Stimulated activated CD4-positive, alpha-beta T cell treated with anti-CD3 and anti-CD28 coated beads, Interleukin-1b, Interleukin-23, amount 100 ng/mL, for 24 hours (primary cell): ENCODE measurements at regions not wholly inside any gene's neighbourhood (a gene's known extent, or its start where the extent isn't known, plus 50 kb on each side); places are given as distances from the start of the nearest gene placed in this dataset.
"Not testable (repeated sequence)": the region's sequence is repeated elsewhere in the genome, so short reads cannot be mapped to it uniquely, and the experiment has no call there.

Experiments used
- DNase-seq, 4 experiments: peaks; one replicate each; pipeline ENCODE4 v3.0.0-alpha.2; 2020; ENCODE audit warnings: low read depth in 4 of 4, low spot score in 1 of 4

DNA sequence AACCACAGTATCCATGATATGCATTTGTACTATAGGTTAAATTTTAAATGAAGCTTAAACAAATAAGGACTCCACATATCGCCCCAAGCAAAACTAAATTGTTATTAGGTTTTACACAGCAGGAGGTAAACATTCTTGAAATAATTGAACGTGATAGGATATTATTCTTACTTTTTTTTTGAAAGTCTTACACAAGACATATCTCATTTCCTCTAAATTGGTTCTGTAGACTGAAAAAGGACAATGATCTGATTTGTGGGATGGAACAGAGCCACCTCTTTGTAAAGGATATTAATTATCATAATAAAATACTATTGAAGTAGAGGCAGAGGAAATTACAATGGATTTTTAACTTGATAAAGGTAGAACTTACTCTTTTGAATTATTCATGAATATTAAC, 155.1 kb upstream of the SEMA3D start:
- DNase-seq, result no peak

DNA sequence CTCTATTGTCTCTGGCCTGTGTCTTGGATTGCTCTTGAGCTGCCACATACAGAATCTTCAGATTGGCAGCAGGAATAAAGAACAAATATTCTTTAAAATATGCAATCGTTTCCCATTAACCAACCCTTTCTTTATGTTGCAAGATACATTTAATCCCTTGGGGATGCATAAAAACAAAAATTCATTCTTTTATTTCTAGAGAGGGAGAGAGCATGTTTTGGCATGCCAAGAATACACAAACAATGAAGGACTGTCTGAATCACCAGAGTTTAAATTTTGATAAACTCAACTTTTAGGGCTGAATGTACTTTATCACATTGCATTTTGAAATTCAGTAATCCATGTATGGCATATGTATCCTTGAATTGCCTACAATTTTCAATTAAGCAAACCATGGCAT, 154.3 kb upstream of the SEMA3D start:
- DNase-seq, result no peak

DNA sequence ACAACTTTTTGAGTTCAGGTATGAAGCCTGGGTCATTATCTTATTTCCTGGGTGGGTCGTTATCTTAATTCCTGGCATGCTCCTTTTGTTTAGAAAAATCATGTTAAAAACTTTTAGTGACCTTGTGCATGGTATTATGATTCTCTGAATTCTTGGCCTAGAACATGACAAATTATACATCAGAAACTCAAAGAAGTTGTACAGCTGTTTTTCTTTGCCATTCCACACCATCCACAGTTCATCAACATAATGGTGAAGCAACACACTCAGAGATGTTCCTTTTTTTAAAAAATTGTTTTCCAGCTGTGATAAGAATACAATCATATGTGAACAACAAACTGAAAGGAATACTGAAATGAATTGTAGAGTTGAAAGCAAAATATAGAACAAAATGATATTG, 149.2 kb upstream of the SEMA3D start:
- DNase-seq, result no peak

DNA sequence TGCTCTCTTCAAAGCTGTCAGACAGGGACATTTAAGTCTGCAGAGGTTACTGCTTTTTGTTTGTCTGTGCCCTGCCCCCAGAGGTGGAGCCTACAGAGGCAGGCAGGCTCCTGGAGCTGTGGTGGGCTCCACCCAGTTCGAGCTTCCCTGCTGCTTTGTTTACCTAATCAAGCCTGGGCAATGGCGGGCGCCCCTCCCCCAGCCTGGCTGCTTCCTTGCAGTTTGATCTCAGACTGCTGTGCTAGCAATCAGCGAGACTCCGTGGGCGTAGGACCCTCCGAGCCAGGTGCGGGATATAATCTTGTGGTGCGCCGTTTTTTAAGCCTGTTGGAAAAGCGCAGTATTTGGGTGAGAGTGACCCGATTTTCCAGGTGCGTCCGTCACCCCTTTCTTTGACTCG, 148.3 kb upstream of the SEMA3D start:
- DNase-seq, result not testable (repeated sequence)

DNA sequence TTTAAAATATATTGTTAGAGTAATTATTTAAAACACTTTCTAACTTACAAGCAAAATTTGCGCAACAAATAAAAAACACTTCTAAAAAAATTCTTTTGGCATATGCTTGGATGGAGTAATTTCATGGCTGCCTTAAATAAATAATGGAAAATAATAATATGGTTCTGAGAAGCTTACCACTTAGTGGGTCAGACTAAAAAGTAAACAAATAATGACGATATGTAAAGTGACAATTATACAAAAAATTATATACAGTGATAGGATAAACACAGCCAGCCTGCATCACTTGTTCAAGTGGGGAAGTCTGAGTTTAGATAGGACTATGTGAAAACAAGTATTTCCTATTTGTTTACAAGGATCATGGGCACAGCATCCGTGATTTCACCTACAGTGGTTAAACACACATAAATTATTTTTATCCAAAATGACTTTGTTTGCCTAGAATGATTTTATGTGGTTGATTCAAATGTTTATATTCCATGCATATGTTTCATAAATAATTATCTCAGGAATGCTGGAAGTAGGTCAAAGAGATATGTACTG, 141.7 kb upstream of the SEMA3D start:
- no peak for DNase-seq

DNA sequence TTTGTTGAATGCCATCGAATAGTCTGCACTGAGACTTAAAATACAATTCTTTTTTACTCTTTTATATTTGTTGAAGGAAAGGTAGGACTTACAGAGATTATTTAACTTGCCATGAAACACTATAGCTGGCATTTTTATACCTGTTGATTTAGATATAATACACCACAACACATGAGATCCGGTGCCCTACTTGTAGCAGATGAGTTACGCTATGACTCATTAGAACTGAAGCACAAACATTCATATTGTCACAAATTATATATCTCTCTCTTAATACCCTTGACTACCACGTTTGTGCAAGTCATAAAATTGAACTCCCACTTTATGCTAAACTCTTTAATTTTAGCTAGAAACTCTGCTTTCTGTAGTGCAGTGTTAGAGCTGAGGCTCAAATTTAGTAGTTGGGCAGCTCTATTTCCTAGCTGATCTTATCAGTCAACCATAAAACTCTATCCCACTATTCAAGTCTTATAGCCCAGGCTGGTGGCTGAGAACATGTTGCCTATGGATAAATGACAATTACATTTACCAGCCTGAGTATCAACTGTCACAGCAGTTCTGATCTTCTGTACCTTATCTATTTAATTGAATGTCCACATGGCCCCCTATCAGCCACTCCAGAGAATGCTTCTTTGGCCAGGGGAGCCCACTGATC, 137.4 kb upstream of the SEMA3D start:
- no peak for DNase-seq

DNA sequence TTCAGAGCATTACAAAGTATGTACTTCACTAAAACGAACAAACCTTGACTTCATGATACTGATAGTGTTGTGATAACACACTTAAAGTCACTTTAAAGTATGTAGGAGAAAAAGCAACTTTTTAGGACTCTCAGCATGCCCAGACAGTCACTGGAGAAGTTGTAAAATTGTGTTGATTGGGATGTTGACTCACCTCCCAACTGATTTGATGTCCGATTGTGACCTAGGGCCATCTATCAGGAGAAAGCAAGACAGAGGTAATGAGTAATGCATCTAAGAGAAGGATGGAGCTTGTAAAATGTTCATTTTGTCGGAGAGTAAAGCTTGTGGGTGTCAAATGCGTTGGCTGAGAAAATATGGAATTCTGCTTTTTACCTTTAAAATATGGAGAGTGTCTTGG, 135.4 kb upstream of the SEMA3D start:
- DNase-seq, result no peak

DNA sequence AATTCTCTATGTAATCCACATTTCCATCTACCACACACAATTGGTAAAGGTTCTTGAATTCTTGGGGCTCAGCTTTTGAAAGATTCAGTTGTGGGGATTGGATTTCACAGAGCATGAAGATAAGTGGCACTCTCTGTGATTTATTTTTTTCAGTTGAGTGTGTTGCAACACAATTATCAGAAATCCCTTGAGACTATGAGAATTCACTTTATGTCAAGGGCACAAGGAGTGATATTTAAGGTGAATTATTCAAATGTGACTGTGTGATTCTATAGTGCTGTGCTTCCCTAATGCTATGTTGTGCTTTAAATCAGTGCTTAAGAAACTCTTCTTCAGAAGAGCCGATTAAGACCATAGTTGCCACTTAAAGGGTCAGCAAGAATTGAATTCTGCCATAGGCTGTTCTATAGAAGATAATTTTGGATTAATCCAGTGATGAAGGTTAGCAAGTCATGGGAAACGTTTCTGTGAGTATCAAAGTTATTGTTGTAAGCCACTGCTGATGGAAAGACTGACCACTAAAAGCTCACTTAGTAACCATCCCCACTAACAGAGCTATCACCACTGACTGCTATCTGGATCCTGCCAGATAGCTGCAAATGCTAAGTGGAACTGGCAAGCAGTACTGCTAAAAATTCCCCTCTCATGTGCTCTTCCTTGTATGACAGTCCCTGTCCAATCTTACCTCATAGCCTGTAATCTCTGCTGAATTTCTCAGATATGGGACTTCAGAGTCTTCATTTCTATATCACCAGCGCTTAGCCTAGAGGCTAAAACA, 134.0 kb upstream of the SEMA3D start:
- DNase-seq, result no peak

DNA sequence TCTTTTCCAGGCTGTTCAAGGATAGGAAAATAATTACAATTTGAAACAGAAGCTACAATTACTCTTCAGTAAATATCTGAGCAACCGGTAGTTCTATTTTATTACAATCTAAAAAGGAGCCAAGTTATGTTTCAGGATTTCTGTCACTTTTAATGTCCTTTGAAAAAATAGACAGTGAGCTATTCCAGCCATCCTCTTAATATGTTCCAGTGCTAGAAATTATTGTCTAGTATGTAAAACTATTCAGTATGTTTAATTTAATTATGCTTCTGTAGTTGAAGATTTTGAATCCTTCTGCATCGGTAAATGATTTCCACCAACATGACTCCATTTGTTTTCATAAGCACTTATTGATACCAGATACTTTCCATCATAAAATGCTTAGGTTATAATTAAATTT, 129.6 kb upstream of the SEMA3D start:
- no peak for DNase-seq

DNA sequence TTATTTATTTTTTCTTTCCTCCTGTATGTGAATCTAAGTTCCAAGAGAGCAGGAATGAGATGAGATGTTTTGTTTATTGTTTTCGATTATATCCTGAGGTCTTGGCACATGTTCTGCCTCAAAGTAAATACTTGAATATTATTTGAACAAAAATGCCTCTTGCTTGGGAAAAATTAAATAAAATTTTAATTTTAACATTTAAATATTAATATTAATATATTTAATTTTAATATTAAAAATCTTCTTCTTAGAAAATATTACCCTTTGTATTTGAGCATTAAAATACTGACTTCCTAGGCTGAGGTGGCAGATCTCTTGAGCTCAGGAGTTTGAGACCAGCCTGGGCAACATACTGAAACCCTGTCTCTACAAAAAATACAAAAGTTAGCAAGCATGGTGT, 123.4 kb upstream of the SEMA3D start:
- DNase-seq, result no peak

DNA sequence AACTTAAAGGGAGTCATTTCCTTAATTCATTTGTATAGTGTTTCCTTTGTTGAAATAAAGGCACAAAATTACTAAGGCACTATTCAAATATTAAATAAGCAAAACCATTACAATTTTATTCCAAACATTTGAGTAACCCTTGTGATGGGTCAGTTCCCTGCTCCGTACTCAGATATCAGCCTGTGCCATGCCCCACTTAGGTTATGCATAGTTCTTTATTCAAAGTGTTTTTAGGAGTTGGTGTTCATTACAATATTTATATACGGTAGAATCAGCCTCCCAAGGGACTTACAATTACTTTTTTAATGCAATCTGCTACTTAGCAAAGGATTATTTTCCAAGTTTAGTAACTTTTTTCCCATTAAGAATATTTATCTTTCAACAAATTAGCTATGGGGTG, 119.3 kb upstream of the SEMA3D start:
- DNase-seq, result no peak

DNA sequence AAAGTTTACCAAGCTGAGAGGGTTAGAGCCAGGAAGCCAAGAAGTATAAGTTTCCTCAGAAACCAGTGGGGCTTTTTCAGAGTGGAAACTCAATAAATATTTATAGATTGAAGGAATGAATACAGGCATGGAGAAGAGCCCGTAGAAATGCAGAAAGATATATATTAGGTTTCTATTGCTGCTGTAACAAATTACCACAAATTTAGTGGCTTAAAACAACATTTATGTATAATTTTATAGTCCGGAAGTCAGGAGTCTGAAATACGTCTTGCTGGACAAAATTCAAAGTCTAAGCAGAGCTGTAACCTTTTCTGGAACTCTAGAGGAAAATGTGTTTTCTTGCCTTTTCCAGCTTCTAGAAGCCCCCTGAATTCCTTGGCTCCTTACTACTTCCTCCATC, 107.3 kb upstream of the SEMA3D start:
- no peak for DNase-seq

DNA sequence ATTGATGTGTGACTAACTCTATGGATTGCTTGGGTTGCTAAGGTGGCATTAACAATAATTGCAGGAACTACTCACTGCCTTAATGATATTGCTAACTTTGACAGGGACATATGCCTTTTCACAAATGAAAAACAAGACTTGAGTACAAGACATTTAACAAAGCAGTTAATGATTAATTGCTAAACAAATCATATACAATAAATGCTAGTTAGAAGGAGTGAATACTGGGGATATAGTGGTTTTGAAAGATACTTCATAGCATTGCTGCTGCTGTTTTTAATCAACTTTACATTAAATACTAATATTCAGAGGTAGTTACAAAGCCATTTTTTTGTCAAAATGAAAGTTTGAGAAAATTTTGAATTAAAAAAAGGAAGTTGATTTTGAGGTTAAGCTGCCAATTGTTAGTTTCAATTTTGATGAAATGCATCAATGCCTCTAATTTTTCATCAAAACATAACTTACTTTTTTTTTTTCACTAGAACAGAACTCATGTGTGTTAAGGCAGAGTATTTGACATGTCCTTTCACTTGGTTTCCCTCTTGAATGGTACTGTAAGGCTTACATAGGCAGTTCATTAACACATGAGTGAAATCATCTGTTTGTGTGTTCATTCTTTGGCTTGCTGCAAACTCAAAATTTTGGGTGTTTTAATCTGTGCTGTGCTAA, 106.2 kb upstream of the SEMA3D start:
- no peak for DNase-seq

DNA sequence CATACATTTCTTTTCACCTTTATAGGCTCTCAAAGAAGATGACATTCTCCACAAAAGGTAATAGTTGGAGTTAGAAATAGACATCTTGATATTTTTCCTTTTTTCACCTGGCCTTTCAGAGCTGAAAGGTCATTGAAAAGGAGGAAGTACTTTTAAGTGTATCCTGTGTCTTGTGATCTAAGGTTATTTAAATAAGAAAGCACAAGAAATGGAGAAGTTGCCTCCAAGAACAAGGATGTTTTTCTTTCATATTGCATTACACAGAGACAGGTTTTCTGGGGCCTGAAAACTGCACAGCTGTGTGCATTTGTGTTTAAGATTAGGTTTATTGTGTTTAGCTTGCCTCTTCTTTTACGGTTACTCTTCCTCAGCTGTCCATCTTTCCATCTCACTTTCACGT, 103.4 kb upstream of the SEMA3D start:
- no peak for DNase-seq

DNA sequence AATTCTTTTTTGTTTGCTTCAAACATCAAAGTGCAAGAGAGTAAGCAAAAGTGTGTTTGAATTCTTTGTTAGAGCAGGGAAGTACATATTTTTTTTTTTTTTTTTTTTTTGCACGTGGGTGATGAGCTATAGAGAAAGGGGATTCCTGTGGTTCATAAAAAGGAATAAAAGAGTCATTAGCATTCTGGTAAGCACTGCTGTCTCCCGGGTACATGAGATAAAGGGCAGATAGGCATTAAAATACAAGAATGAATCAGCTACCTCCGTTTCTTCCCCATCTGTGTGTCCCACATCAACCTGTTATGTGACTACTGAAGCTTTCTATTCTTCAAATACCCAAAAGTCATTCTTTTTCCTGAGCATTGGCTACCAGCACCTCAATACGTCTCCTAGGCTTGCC, 102.4 kb upstream of the SEMA3D start:
- no peak for DNase-seq

DNA sequence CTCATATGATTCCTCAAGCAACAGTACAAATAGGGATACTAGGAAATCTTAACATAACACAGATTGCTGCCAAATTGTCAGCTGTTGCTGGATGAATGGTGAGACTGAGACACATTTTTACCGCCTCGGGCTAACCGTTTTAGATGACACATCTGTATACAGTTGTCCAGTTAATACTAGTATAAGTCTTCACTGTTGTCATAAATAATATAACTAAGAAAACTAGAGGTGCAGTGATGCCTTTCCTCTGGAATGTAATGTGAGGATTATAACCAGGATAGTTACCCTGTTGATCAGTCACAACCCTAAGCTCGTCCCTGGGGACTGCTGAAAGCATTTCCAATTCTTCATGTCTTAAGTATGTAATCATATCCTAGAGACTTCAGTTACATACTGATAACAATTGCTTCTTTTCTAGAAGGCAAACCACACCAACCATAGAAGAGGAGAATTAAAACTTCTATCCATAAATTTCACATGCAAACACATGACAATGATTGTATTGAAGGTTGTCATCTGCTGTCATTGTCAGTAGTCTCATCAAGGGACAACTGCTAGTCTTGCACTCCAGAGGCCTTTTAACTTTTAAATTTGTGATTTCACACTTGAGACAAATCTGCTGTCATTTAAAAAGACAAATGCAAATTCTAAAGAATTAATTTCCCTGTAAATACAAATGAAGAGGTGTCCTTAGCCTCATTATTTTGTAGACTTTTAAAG, 100.4 kb upstream of the SEMA3D start:
- no peak for DNase-seq

DNA sequence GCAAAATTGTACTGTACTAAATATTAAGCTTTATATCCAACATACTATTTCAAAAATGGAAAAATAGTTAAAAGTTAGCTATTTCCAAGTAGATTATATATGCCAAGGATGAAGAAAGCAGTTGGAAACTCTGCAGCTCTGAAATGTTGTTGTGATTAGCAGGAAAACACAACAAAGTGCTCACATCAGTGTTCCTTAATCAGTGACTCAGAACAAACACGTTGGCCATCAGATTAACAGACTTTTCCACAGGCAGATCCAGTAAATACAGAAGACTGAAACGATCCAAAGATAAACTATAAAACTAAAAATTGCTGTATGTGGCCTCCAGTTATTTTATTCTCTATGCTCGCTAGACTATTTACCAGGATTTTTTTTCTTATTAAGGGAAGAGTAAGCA, 99.6 kb upstream of the SEMA3D start:
- DNase-seq, result no peak

DNA sequence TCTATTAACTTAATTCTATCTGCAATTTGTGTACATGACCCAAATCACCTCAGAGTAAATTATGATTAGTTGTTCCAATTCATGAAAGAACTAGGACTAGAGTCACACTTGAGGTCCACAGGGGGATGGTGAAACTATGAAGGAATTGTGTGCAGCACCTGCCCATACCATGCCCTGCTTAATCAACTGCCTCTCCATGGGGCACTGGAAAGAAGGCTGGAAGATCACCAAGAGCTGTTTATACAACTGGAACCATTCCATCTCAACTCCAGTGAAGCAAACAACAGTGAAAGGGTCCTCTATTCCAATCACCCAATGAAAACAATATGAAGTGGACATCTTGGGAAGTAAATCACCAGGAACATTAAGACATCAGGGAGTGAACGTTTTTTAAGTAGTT, 98.7 kb upstream of the SEMA3D start:
- DNase-seq, result no peak

DNA sequence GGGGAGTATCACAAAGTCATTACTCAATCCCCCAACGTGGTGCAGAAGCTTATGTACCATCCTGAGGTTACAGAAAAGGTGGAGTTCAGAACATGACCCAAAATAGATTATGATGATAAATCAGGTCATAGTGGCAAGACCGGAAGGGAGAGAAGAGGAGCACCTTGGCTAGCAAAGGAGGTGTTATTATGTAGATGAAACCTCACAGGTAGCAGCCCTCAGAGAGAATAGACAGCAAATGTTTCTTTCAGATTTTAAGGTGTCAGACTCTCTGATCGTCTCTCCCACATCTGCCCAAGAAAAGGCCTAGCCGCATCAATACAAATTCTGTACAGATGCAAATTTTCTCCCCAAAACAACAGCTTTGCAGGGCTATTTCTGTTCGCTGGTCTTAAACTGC, 88.3 kb upstream of the SEMA3D start:
- no peak for DNase-seq

DNA sequence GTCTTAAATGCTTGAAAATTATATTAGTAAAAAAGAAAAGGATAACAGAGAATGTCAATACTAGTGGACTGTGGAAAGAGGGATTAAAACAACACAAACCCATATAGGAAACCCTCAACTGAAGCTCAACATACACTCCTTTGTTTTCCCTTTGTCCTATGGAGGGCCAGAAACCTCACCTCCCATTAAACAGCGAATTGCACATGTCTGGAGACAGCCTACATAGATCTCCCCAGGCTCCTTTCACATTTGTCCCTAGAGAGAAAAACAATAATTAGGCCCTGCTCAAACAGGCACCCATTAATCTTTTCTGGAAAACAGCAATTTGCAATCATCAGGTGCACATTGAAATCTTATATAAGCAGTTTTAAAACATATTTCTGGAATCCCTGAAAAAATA, 87.6 kb upstream of the SEMA3D start:
- DNase-seq, result no peak

DNA sequence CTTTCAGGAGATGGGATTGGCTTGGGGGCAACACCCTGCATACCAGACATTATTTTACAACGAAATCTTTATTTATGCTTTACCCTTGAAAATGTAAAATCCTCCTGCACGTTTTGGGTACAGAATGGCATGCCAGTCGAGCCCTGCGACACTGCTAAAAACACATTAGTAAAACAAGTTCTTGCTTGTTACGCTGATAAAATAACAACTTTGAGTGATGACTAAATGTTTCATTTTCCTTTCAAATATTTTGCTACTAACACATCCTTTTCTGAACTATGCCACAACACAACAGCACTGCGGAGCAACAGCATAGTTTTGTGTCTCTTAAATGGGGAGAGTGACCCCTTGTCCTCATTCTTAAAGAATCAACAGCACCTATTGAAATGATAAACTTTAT, 76.0 kb upstream of the SEMA3D start:
- no peak for DNase-seq

DNA sequence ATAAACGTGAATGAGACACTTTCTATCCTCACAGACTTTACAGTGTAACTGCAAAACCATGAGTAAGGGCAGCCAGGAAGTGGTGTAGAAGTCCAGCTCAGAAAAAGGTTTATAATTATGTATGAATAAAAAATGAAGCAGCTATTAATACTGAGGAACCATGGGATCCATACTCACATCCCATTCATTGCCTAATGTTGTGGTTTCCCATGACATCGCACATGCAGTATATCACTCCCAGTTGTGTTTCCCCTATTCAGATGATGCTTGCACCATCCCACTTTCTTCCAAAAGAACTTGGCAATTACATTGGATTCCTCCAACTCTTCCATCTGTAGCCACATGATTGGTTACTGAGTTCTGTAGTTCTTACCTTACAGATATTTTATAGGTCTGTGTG, 74.5 kb upstream of the SEMA3D start:
- no peak for DNase-seq
